ENCODE measurements at regions not wholly inside any gene's neighbourhood (a gene's known extent, or its start where the extent isn't known, plus 50 kb on each side); places are given as distances from the start of the nearest gene placed in this dataset.

GRCh38 chr3:23669541-23670255, 136.1 kb upstream of the UBE2E1 start:
- TF ChIP-seq CTCF (optimal IDR thresholded peaks at IDR 0.05 in 1 of 3, IDR thresholded peaks at IDR 0.05 in 1 of 3, conservative IDR thresholded peaks at IDR 0.05 in 1 of 3; ENCODE audit: extremely low read depth in 1 of 3, insufficient read depth in 2 of 3, low read length in 3 of 3) (no peak), EZH2 (IDR thresholded peaks at IDR 0.05; ENCODE audit: low read length) (no peak)

Measured in keratinocyte (primary cell).